AG10803 (cell line): ENCODE measurements at regions not wholly inside any gene's neighbourhood (a gene's known extent, or its start where the extent isn't known, plus 50 kb on each side); places are given as distances from the start of the nearest gene placed in this dataset.

ENCODE experiments used
- DNase-seq: peaks from one replicate; pipeline ENCODE4 v3.0.0; 2010; ENCODE audit warnings: low read depth
- H3K4me3 ChIP-seq: 2 replicates; pipeline ENCODE4 v1.5.1; 2011; ENCODE audit warnings: mild to moderate bottlenecking, low read length, control low read depth
- CTCF ChIP-seq: conservative IDR thresholded peaks from 2 replicates; pipeline ENCODE4 v1.5.1; 2011; ENCODE audit warnings: mild to moderate bottlenecking, low read length, control low read depth, inconsistent platforms

- no peak for DNase-seq
- no peak overlapping the region for H3K4me3 ChIP-seq
- no peak for TF ChIP-seq CTCF
Measured at GRCh38 chr9:75754080-75754479, 136.4 kb upstream of the PCSK5 start.

GRCh38 chr9:75775166-75775565 is 115.3 kb upstream of the PCSK5 start:
- no peak for DNase-seq
- no peak overlapping the region for H3K4me3 ChIP-seq
- TF ChIP-seq CTCF, result no peak

GRCh38 chr9:75775966-75776691 is 114.3 kb upstream of the PCSK5 start:
- no peak for TF ChIP-seq CTCF
- no peak overlapping the region for H3K4me3 ChIP-seq
- no peak for DNase-seq

GRCh38 chr9:75780185-75780584 is 110.3 kb upstream of the PCSK5 start:
- no peak for TF ChIP-seq CTCF
- DNase-seq, result no peak
- H3K4me3 ChIP-seq, result no peak overlapping the region

GRCh38 chr9:75788006-75788634 is 102.4 kb upstream of the PCSK5 start:
- no peak overlapping the region for H3K4me3 ChIP-seq
- no peak for DNase-seq
- TF ChIP-seq CTCF, result no peak

- no peak for TF ChIP-seq CTCF
- DNase-seq, result no peak
- H3K4me3 ChIP-seq, result no peak overlapping the region
Measured at GRCh38 chr9:75797085-75797580, 93.3 kb upstream of the PCSK5 start.

GRCh38 chr9:75798505-75798904 is 92.0 kb upstream of the PCSK5 start:
- DNase-seq, result no peak
- no peak for TF ChIP-seq CTCF
- no peak overlapping the region for H3K4me3 ChIP-seq
